ENCODE measurements at regions not wholly inside any gene's neighbourhood (a gene's known extent, or its start where the extent isn't known, plus 50 kb on each side); places are given as distances from the start of the nearest gene placed in this dataset.

DNA sequence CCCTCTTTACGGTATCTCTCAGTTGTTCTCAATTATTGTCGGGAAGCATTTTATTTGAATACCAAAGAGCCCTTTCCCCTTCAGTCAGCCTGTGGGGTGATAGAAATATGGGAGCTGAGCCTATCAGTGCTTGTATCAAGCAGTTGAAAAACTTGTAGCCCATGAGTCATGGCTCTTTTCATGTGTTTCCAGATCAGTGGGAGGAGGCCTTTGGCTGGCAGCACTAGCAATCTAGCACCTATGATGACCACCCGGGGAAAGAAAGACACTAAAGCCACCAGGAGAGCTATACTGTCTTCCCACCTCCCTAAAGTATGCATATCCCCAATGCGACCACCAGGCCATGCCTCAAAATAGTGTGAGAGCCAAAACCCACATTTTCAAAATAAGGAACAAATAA is 696.9 kb upstream of the C9orf72 start:
- no CpG with 5 or more reads among the region's 4 CpGs for WGBS, 2 experiments (ENCODE audit: extremely low coverage in 2 of 2, insufficient read length in 1 of 2)
- Histone ChIP-seq H4K8ac (ENCODE audit: low read depth in 2 of 2, low read length in 2 of 2) (no peak overlapping the region), H4K5ac (ENCODE audit: low read depth, low read length) (no peak overlapping the region), H2BK20ac (ENCODE audit: low read depth, low read length) (no peak overlapping the region), H3K18ac (ENCODE audit: low read depth, low read length) (no peak overlapping the region), H4K91ac (ENCODE audit: insufficient read depth, low read depth, low read length) (no peak overlapping the region), H3K4me3 (ENCODE audit: insufficient read depth, low read depth, low read length) (no peak overlapping the region), H3K36me3 (ENCODE audit: control insufficient read depth, insufficient read depth, low read length) (no peaks in the 10 kb centered on the region), H3K4me1 (ENCODE audit: control insufficient read depth, insufficient read depth, low read length) (no peaks in the 10 kb centered on the region), H3K4ac (ENCODE audit: low read depth, low read length) (no peak overlapping the region), H3K9me1 (ENCODE audit: insufficient read depth, low read length) (no peaks in the 10 kb centered on the region), H3K27ac (ENCODE audit: insufficient read depth, low read length) (no peak overlapping the region), H2BK120ac (ENCODE audit: low read depth, low read length) (no peak overlapping the region), H3K14ac (replicated peaks; ENCODE audit: low read depth, low read length) (no peak overlapping the region), H4K20me1 (ENCODE audit: insufficient read depth, low read length) (no peaks in the 10 kb centered on the region), H3K9ac (ENCODE audit: low read depth, low read length) (no peak overlapping the region), H3K23ac (ENCODE audit: low read depth, low read length) (no peak overlapping the region), H2BK5ac (ENCODE audit: low read depth, low read length, poor library complexity, severe bottlenecking) (no peak overlapping the region), H2AK5ac (ENCODE audit: low read depth, low read length) (no peak overlapping the region), H3K4me2 (ENCODE audit: low read depth, low read length) (no peak overlapping the region), H3K27me3 (ENCODE audit: control insufficient read depth, insufficient read depth, low read length) (no peaks in the 10 kb centered on the region), H2AFZ (replicated peaks; ENCODE audit: low read length, poor library complexity) (no peak overlapping the region), H3K56ac (ENCODE audit: extremely low read depth, insufficient read depth, low read length) (no peak overlapping the region), H3K79me1 (ENCODE audit: low read depth in 1 of 2, low read length in 2 of 2) (no peaks in the 10 kb centered on the region), H3K9me3 (ENCODE audit: control insufficient read depth, insufficient read depth, low read length) (no peaks in the 10 kb centered on the region), H2BK15ac (ENCODE audit: low read depth, low read length) (no peak overlapping the region), H2AK9ac (replicated peaks; ENCODE audit: low read depth, low read length, poor library complexity) (no peak overlapping the region)
- ATAC-seq (ENCODE audit: low read depth) (no peak), DNase-seq (no peak)
- in situ Hi-C loops (cut with MboI; ENCODE audit: low sequenced_read_pairs): no loop called here
- POLR2A ChIA-PET (ENCODE audit: unreplicated experiment): no interaction called here
- TF ChIP-seq RCOR1 (IDR thresholded peaks at IDR 0.05; ENCODE audit: insufficient replicate concordance, low read length) (no peak), ELK1 (IDR thresholded peaks at IDR 0.05; ENCODE audit: borderline replicate concordance, low read depth, low read length) (no peak), RFX5 (IDR thresholded peaks at IDR 0.05; ENCODE audit: low read depth, low read length) (no peak), SMC3 (IDR thresholded peaks at IDR 0.05; ENCODE audit: low read depth, low read length) (no peak), POLR2A (IDR thresholded peaks at IDR 0.05; ENCODE audit: low read depth, low read length) (no peak), MXI1 (IDR thresholded peaks at IDR 0.05; ENCODE audit: borderline replicate concordance, low read depth, low read length) (no peak), MAZ (IDR thresholded peaks at IDR 0.05; ENCODE audit: borderline replicate concordance, low read depth, low read length) (no peak), CHD1 (IDR thresholded peaks at IDR 0.05; ENCODE audit: low read depth, low read length) (no peak), CTCF (conservative IDR thresholded peaks at IDR 0.05; ENCODE audit: low read depth, low read length) (no peak), BHLHE40 (IDR thresholded peaks at IDR 0.05; ENCODE audit: low read depth, low read length) (no peak), MAFK (IDR thresholded peaks at IDR 0.05; ENCODE audit: low read depth, low read length) (no peak), CEBPB (IDR thresholded peaks at IDR 0.05; ENCODE audit: low read depth, low read length) (no peak), FOS (IDR thresholded peaks at IDR 0.05; ENCODE audit: low read depth, low read length) (no peak), NFE2L2 (IDR thresholded peaks at IDR 0.05; ENCODE audit: low read depth, low read length) (no peak), RAD21 (IDR thresholded peaks at IDR 0.05; ENCODE audit: low read length) (no peak)
- TF ChIP-seq, protein P1, sequence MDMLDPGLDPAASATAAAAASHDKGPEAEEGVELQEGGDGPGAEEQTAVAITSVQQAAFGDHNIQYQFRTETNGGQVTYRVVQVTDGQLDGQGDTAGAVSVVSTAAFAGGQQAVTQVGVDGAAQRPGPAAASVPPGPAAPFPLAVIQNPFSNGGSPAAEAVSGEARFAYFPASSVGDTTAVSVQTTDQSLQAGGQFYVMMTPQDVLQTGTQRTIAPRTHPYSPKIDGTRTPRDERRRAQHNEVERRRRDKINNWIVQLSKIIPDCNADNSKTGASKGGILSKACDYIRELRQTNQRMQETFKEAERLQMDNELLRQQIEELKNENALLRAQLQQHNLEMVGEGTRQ (IDR thresholded peaks at IDR 0.05; ENCODE audit: low read depth, low read length): no peak
- intact Hi-C loops (cut with micrococcal nuclease): no loop called here
- CTCF ChIA-PET: no interaction called here
- dilution Hi-C loops (cut with HindIII; ENCODE audit: low sequenced_read_pairs, unreplicated experiment): no loop called here
- no TSS peak for BruUV-seq (replicated peaks)
